H9 (cell line): ENCODE measurements at regions not wholly inside any gene's neighbourhood (a gene's known extent, or its start where the extent isn't known, plus 50 kb on each side); places are given as distances from the start of the nearest gene placed in this dataset.

Source experiments
- DNase-seq: peaks from one replicate; pipeline ENCODE4 v3.0.0-alpha.2; 2017
- H2AFZ ChIP-seq: one replicate; pipeline ENCODE4 v1.6.1; 2013; ENCODE audit warnings: mild to moderate bottlenecking, low read length, control low read depth, moderate library complexity
- H2AK5ac ChIP-seq: 2 replicates; pipeline ENCODE4 v1.6.1; 2013; ENCODE audit warnings: low read length, control low read depth, mixed read lengths; ENCODE audit not compliant: insufficient read length
- H2BK120ac ChIP-seq: one replicate; pipeline ENCODE4 v1.6.1; 2013; ENCODE audit warnings: low read depth, mild to moderate bottlenecking, low read length, control low read depth, inconsistent platforms; ENCODE audit not compliant: poor library complexity, severe bottlenecking
- H2BK12ac ChIP-seq: 2 replicates; pipeline ENCODE4 v1.6.1; 2013; ENCODE audit warnings: low read length, control low read depth, mixed read lengths, low read depth; ENCODE audit not compliant: insufficient read length
- H2BK15ac ChIP-seq: 2 replicates; pipeline ENCODE4 v1.6.1; 2013; ENCODE audit warnings: low read depth, low read length, control low read depth
- H2BK20ac ChIP-seq: one replicate; pipeline ENCODE4 v1.6.1; 2013; ENCODE audit warnings: low read depth, mild to moderate bottlenecking, low read length, control low read depth, inconsistent platforms; ENCODE audit not compliant: poor library complexity, severe bottlenecking
- H2BK5ac ChIP-seq: 2 replicates; pipeline ENCODE4 v1.6.1; 2013; ENCODE audit warnings: low read length, control low read depth, mixed read lengths; ENCODE audit not compliant: insufficient read length
- H3K14ac ChIP-seq: 2 replicates; pipeline ENCODE4 v1.6.1; 2013; ENCODE audit warnings: low read length, control low read depth; ENCODE audit not compliant: insufficient read depth
- H3K18ac ChIP-seq: 2 replicates; pipeline ENCODE4 v1.6.1; 2013; ENCODE audit warnings: low read depth, mild to moderate bottlenecking, mixed read lengths, low read length, control low read depth; ENCODE audit not compliant: insufficient read length
- H3K23ac ChIP-seq: 2 replicates; pipeline ENCODE4 v1.6.1; 2013; ENCODE audit warnings: low read length, control low read depth, mixed read lengths, low read depth; ENCODE audit not compliant: insufficient read length
- H3K23me2 ChIP-seq: 2 replicates; pipeline ENCODE4 v1.6.1; 2013; ENCODE audit warnings: low read depth, mild to moderate bottlenecking, mixed read lengths, low read length, control low read depth; ENCODE audit not compliant: insufficient read length, poor library complexity, severe bottlenecking
- H3K27ac ChIP-seq: 2 replicates; pipeline ENCODE4 v1.5.1; 2013; ENCODE audit warnings: low read length, control low read depth, mixed read lengths, low read depth; ENCODE audit not compliant: insufficient read length
- H3K27me3 ChIP-seq: 2 replicates; pipeline ENCODE4 v1.6.1; 2013; ENCODE audit warnings: low read length, control low read depth, inconsistent platforms; ENCODE audit not compliant: insufficient read depth
- H3K4ac ChIP-seq: 2 replicates; pipeline ENCODE4 v1.6.1; 2013; ENCODE audit warnings: low read depth, mild to moderate bottlenecking, control low read depth, inconsistent platforms, low read length, moderate library complexity
- H3K4me1 ChIP-seq: 2 replicates; pipeline ENCODE4 v1.6.1; 2013; ENCODE audit warnings: low read length, control low read depth, inconsistent platforms; ENCODE audit not compliant: insufficient read depth
- H3K4me2 ChIP-seq: 2 replicates; pipeline ENCODE4 v1.6.1; 2013; ENCODE audit warnings: low read length, control low read depth, mixed read lengths; ENCODE audit not compliant: insufficient read length, insufficient read depth
- H3K56ac ChIP-seq: 2 replicates; pipeline ENCODE4 v1.6.1; 2013; ENCODE audit warnings: low read depth, mild to moderate bottlenecking, mixed read lengths, low read length, control low read depth; ENCODE audit not compliant: insufficient read length
- H3K79me1 ChIP-seq: 2 replicates; pipeline ENCODE4 v1.6.1; 2013; ENCODE audit warnings: low read depth, mild to moderate bottlenecking, moderate library complexity, low read length, control low read depth, inconsistent platforms; ENCODE audit not compliant: insufficient read depth, poor library complexity, severe bottlenecking
- H3K79me2 ChIP-seq: 2 replicates; pipeline ENCODE4 v1.6.1; 2013; ENCODE audit warnings: low read length, control low read depth, inconsistent platforms; ENCODE audit not compliant: insufficient read depth
- H3K9ac ChIP-seq: 2 replicates; pipeline ENCODE4 v1.6.1; 2013; ENCODE audit warnings: low read length, control low read depth, mixed read lengths; ENCODE audit not compliant: insufficient read length; ENCODE audit errors: extremely low read depth
- H3K9me3 ChIP-seq: one replicate; pipeline ENCODE4 v1.6.1; 2013; ENCODE audit warnings: low read depth, low read length, inconsistent platforms; ENCODE audit not compliant: control insufficient read depth
- H3T11ph ChIP-seq: one replicate; pipeline ENCODE4 v1.6.1; 2013; ENCODE audit warnings: mild to moderate bottlenecking, low read length, control low read depth, inconsistent platforms
- H4K20me1 ChIP-seq: one replicate; pipeline ENCODE4 v1.6.1; 2013; ENCODE audit not compliant: control insufficient read depth, insufficient read length, insufficient read depth
- H4K5ac ChIP-seq: 2 replicates; pipeline ENCODE4 v1.6.1; 2013; ENCODE audit warnings: low read depth, mild to moderate bottlenecking, mixed read lengths, low read length, control low read depth; ENCODE audit not compliant: insufficient read length
- H4K8ac ChIP-seq: replicated peaks from 2 replicates; pipeline ENCODE4 v1.6.1; 2013; ENCODE audit warnings: low read length, control low read depth, mixed read lengths, low read depth; ENCODE audit not compliant: insufficient read length
- H4K91ac ChIP-seq: 2 replicates; pipeline ENCODE4 v1.6.1; 2013; ENCODE audit warnings: low read depth, mild to moderate bottlenecking, moderate library complexity, mixed read lengths, low read length, control low read depth; ENCODE audit not compliant: insufficient read length
- H3K27ac Mint-ChIP-seq, 3 experiments: 2 replicates in 2 of 3; 3 replicates in 1 of 3; pipeline ENCODE4 v1.8.0; 2020 to 2021; ENCODE audit warnings: mixed read lengths in 3 of 3, mild to moderate bottlenecking in 1 of 3, moderate library complexity in 1 of 3
- H3K27me3 Mint-ChIP-seq: 2 replicates; pipeline ENCODE4 v1.8.0; 2021; ENCODE audit warnings: low read depth, mild to moderate bottlenecking, moderate library complexity, mixed read lengths
- H3K36me3 Mint-ChIP-seq, 3 experiments: 2 replicates in 2 of 3; 3 replicates in 1 of 3; pipeline ENCODE4 v1.8.0; 2020 to 2021; ENCODE audit warnings: low read depth in 3 of 3, mixed read lengths in 3 of 3; ENCODE audit not compliant: insufficient read depth in 1 of 3
- H3K4me1 Mint-ChIP-seq, 2 experiments: 2 replicates each; pipeline ENCODE4 v1.8.0; 2020; ENCODE audit warnings: mixed read lengths in 2 of 2
- H3K4me3 Mint-ChIP-seq, 2 experiments: 2 replicates in 1 of 2; 3 replicates in 1 of 2; pipeline ENCODE4 v1.8.0; 2020 to 2021; ENCODE audit warnings: mild to moderate bottlenecking in 2 of 2, mixed read lengths in 2 of 2, moderate library complexity in 1 of 2
- H3K9me3 Mint-ChIP-seq, 2 experiments: 2 replicates in 1 of 2; 3 replicates in 1 of 2; pipeline ENCODE4 v1.8.0; 2020; ENCODE audit warnings: mild to moderate bottlenecking in 2 of 2, mixed read lengths in 2 of 2, moderate library complexity in 1 of 2
- CTCF ChIP-seq: fragments of 200-600 bp; sonication (generic); conservative IDR thresholded peaks from 3 replicates; pipeline ENCODE4 v1.8.0; 2021; ENCODE audit warnings: antibody characterized with exemption, mild to moderate bottlenecking
- WGBS: extraction: QIAGEN DNeasy Blood & Tissue Kit; methylation state at CpG from one replicate; pipeline ENCODE4 v1.1.7; 2013; ENCODE audit warnings: missing lambda C conversion rate, low lambda C conversion rate, mixed read lengths; ENCODE audit not compliant: insufficient read length; ENCODE audit errors: extremely low coverage; 5-methylcytosine and 5-hydroxymethylcytosine counted together

GRCh38 chr3:178297199-178297598, 239.0 kb upstream of the KCNMB2 start:
- H3K23me2 ChIP-seq = no peaks in the 10 kb centered on the region
- no peak overlapping the region for H4K8ac ChIP-seq
- no peaks in the 10 kb centered on the region for H3K79me1 ChIP-seq
- no peak overlapping the region for H2AK5ac ChIP-seq
- H4K20me1 ChIP-seq = no peaks in the 10 kb centered on the region
- no peak for DNase-seq
- no peak overlapping the region for H2BK15ac ChIP-seq
- no peaks in the 10 kb centered on the region for H3K4me1 ChIP-seq
- H3K4ac ChIP-seq = no peak overlapping the region
- H3K14ac ChIP-seq = no peak overlapping the region
- no peaks in the 10 kb centered on the region for H3K79me2 ChIP-seq
- H2BK120ac ChIP-seq = no peak overlapping the region
- no peak overlapping the region for H3K56ac ChIP-seq
- H4K5ac ChIP-seq = no peak overlapping the region
- no peak overlapping the region for H4K91ac ChIP-seq
- Mint-ChIP-seq H3K4me3 (no peak overlapping the region), H3K4me1 (peaks cover 5 to 7% of the 10 kb centered on the region in 2 experiments), H3K27ac (no peak overlapping the region), H3K27me3 (no peaks in the 10 kb centered on the region), H3K36me3 (no peaks in the 10 kb centered on the region), H3K9me3 (no peaks in the 10 kb centered on the region)
- H3K18ac ChIP-seq = no peak overlapping the region
- no peak overlapping the region for H2BK5ac ChIP-seq
- H2BK20ac ChIP-seq = no peak overlapping the region
- no peak overlapping the region for H2BK12ac ChIP-seq
- TF ChIP-seq CTCF = no peak
- no peak overlapping the region for H3K4me2 ChIP-seq
- WGBS = no CpG with 5 or more reads among the region's 1 CpG
- H3T11ph ChIP-seq = no peak overlapping the region
- no peak overlapping the region for H3K27ac ChIP-seq
- no peak overlapping the region for H3K9ac ChIP-seq
- no peak overlapping the region for H2AFZ ChIP-seq
- no peak overlapping the region for H3K23ac ChIP-seq
- no peaks in the 10 kb centered on the region for H3K27me3 ChIP-seq
- no peaks in the 10 kb centered on the region for H3K9me3 ChIP-seq
